OCI-LY7 (cell line): ENCODE measurements at regions not wholly inside any gene's neighbourhood (a gene's known extent, or its start where the extent isn't known, plus 50 kb on each side); places are given as distances from the start of the nearest gene placed in this dataset.

Experiments used
- BruUV-seq: library from RNA; stranded (reverse); fragments of 400-500 nt; replicated peaks from 2 replicates; lab custom pipeline; 2021; lab: Mats Ljungman, UMichigan
- CTCF ChIA-PET: fragments of 300-600 bp; sonication (Branson Sonifier 250); formaldehyde crosslinking; loops from one replicate; lab custom pipeline; 2022; ENCODE audit warnings: antibody characterized with exemption; ENCODE audit not compliant: unreplicated experiment; lab: Charles Lee
- POLR2A ChIA-PET: fragments of 300-600 bp; sonication (Branson Sonifier 250); formaldehyde crosslinking; loops from one replicate; lab custom pipeline; 2022; ENCODE audit warnings: antibody characterized with exemption; lab: Charles Lee
- DNase-seq: peaks from one replicate; pipeline ENCODE4 v3.0.0-alpha.2; 2015; ENCODE audit warnings: low spot score
- H2AFZ ChIP-seq: fragments of 200-600 bp; sonication (generic), shearing (Covaris generic); 2 replicates; pipeline ENCODE4 v1.6.1; 2014; ENCODE audit warnings: mild to moderate bottlenecking, antibody characterized with exemption, low read length, moderate library complexity
- H3K27ac ChIP-seq: fragments of 200-600 bp; sonication (generic); 2 replicates; pipeline ENCODE4 v1.5.1; 2014; ENCODE audit warnings: mixed run types, low read depth, mild to moderate bottlenecking, moderate library complexity, low read length, inconsistent platforms; ENCODE audit not compliant: poor library complexity, severe bottlenecking
- H3K36me3 ChIP-seq: fragments of 200-600 bp; sonication (generic); 2 replicates; pipeline ENCODE4 v1.6.1; 2014; ENCODE audit warnings: mild to moderate bottlenecking, antibody characterized with exemption, low read length, moderate library complexity, mixed read lengths; ENCODE audit not compliant: insufficient read depth
- H3K4me1 ChIP-seq: fragments of 200-600 bp; sonication (generic); 2 replicates; pipeline ENCODE4 v1.5.1; 2014; ENCODE audit warnings: mild to moderate bottlenecking, low read length; ENCODE audit not compliant: insufficient read depth, poor library complexity, severe bottlenecking
- H3K4me2 ChIP-seq: fragments of 200-600 bp; sonication (generic); 2 replicates; pipeline ENCODE4 v1.6.1; 2014; ENCODE audit warnings: mild to moderate bottlenecking, low read length
- H3K4me3 ChIP-seq: fragments of 200-600 bp; sonication (generic); 2 replicates; pipeline ENCODE4 v1.5.1; 2014; ENCODE audit warnings: mild to moderate bottlenecking, low read depth, low read length; ENCODE audit not compliant: poor library complexity, severe bottlenecking
- H3K79me2 ChIP-seq: fragments of 200-600 bp; sonication (generic); 2 replicates; pipeline ENCODE4 v1.6.1; 2016; ENCODE audit warnings: low read depth, mild to moderate bottlenecking, low read length, moderate library complexity, mixed read lengths; ENCODE audit not compliant: insufficient read depth
- H3K9me2 ChIP-seq: fragments of 200-600 bp; sonication (generic); 2 replicates; pipeline ENCODE4 v1.6.1; 2016; ENCODE audit warnings: mild to moderate bottlenecking, low read length, mixed read lengths; ENCODE audit not compliant: insufficient read depth
- H3K9me3 ChIP-seq: fragments of 200-600 bp; sonication (generic); 2 replicates; pipeline ENCODE4 v1.6.1; 2014; ENCODE audit warnings: mild to moderate bottlenecking, mixed run types, low read length, mixed read lengths
- H4K20me1 ChIP-seq: fragments of 200-600 bp; sonication (generic); 2 replicates; pipeline ENCODE4 v1.6.1; 2014; ENCODE audit warnings: mild to moderate bottlenecking, antibody characterized with exemption, low read length, moderate library complexity, mixed read lengths; ENCODE audit not compliant: insufficient read depth
- EZH2phosphoT487 ChIP-seq: fragments of 200-600 bp; sonication (generic); IDR thresholded peaks from 2 replicates; pipeline ENCODE4 v1.6.1; 2018; ENCODE audit warnings: low read depth, borderline replicate concordance, mild to moderate bottlenecking, mixed run types, antibody characterized with exemption, low read length, moderate library complexity, mixed read lengths
- intact Hi-C: fragments of 100-400 bp; cut with micrococcal nuclease; formaldehyde crosslinking; loops from one replicate; pipeline ENCODE4 v1.10.0; 2022; ENCODE audit not compliant: unreplicated experiment
- TF ChIP-seq, protein P1 (sequence below): fragments of 200-600 bp; sonication (generic); conservative IDR thresholded peaks from 2 replicates; pipeline ENCODE4 v1.5.1; 2014; ENCODE audit warnings: mild to moderate bottlenecking, antibody characterized with exemption, low read length, moderate library complexity, mixed read lengths

DNA sequence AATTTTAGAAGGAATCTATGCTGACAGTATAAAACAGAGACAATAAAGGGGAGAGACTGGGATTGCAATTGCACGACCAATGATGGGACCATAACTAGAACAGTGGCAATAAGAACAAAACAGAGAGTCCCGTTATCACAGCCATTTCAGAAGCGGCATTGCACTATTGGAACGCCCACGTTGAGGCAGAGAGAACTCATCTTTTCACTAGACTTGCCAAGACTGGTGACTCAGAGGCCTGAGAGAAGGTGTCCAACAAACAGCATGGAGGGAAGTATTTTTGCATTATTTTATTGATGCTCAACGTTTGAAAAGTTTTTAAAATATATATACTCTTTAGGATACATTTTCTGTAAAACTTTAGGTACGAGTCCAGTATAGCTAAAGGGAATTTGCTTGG lies 737.7 kb downstream of the TLE1 start:
- no TSS peak for BruUV-seq
- intact Hi-C loops = no loop called here
- no peak for TF ChIP-seq EZH2phosphoT487
- TF ChIP-seq, protein P1, sequence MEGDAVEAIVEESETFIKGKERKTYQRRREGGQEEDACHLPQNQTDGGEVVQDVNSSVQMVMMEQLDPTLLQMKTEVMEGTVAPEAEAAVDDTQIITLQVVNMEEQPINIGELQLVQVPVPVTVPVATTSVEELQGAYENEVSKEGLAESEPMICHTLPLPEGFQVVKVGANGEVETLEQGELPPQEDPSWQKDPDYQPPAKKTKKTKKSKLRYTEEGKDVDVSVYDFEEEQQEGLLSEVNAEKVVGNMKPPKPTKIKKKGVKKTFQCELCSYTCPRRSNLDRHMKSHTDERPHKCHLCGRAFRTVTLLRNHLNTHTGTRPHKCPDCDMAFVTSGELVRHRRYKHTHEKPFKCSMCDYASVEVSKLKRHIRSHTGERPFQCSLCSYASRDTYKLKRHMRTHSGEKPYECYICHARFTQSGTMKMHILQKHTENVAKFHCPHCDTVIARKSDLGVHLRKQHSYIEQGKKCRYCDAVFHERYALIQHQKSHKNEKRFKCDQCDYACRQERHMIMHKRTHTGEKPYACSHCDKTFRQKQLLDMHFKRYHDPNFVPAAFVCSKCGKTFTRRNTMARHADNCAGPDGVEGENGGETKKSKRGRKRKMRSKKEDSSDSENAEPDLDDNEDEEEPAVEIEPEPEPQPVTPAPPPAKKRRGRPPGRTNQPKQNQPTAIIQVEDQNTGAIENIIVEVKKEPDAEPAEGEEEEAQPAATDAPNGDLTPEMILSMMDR = no peak
- H3K36me3 ChIP-seq = no peaks in the 10 kb centered on the region
- no peak overlapping the region for H3K27ac ChIP-seq
- no peaks in the 10 kb centered on the region for H3K4me1 ChIP-seq
- no peak overlapping the region for H3K4me2 ChIP-seq
- POLR2A ChIA-PET = no interaction called here
- H4K20me1 ChIP-seq = no peaks in the 10 kb centered on the region
- no peak for DNase-seq
- CTCF ChIA-PET = no interaction called here
- H3K79me2 ChIP-seq = no peaks in the 10 kb centered on the region
- H2AFZ ChIP-seq = no peak overlapping the region
- no peaks in the 10 kb centered on the region for H3K9me2 ChIP-seq
- no peaks in the 10 kb centered on the region for H3K9me3 ChIP-seq
- H3K4me3 ChIP-seq = no peak overlapping the region

DNA sequence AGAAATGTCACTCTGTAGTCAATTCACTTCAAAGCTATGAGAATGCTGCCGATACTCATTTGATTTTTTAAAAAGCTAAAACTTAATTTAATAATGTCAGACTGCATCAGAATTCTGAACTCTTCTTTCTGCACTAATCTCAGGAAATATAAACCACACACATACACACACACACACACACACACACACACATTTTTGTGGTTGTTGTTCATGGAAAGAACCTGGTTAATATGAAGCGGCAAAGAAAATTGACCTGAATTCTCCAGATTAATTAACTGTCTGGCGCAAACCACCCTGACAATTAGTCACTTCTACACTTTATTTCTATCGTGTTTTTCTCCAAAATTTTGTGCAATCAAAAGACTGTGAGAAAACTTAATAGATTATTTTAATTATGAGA lies 740.5 kb downstream of the TLE1 start:
- H3K27ac ChIP-seq = no peak overlapping the region
- no TSS peak for BruUV-seq
- TF ChIP-seq, protein P1 = no peak
- no peak for TF ChIP-seq EZH2phosphoT487
- DNase-seq = no peak
- H3K79me2 ChIP-seq = no peaks in the 10 kb centered on the region
- intact Hi-C loops = no loop called here
- no peak overlapping the region for H3K4me2 ChIP-seq
- H3K9me3 ChIP-seq = no peaks in the 10 kb centered on the region
- ChIA-PET CTCF (no interaction called here), POLR2A (interaction anchor here (0.8 kb wide), 1 partner anchor 110 kb away, joined by 3 read pairs; no protein-coding TSS in a partner anchor)
- H3K4me1 ChIP-seq = no peaks in the 10 kb centered on the region
- no peaks in the 10 kb centered on the region for H3K36me3 ChIP-seq
- no peak overlapping the region for H2AFZ ChIP-seq
- no peaks in the 10 kb centered on the region for H3K9me2 ChIP-seq
- no peak overlapping the region for H3K4me3 ChIP-seq
- H4K20me1 ChIP-seq = no peaks in the 10 kb centered on the region

DNA sequence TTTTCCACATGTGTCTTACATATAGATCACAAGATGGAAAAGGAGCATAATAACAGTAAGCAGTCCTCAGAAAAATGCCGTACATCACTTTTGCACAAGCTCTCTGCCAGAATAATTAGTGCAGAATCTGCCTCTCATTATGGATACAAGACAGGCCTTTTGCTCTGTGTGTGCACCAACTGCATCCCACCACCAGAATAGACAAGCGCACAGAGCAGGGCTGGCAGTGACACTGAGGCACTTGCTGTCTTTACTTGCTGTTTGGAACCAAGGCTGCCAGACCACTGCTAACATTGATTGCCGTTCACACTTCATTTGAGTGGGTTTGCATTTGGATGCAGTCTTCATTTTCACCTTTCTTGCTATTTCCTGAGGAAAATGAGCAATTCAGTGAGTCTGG lies 741.3 kb downstream of the TLE1 start:
- ChIA-PET POLR2A (no interaction called here), CTCF (no interaction called here)
- H4K20me1 ChIP-seq = no peaks in the 10 kb centered on the region
- intact Hi-C loops = no loop called here
- no peak overlapping the region for H3K4me3 ChIP-seq
- H3K4me2 ChIP-seq = no peak overlapping the region
- no peak overlapping the region for H3K27ac ChIP-seq
- no peak for TF ChIP-seq EZH2phosphoT487
- TF ChIP-seq, protein P1 = no peak
- no peak for DNase-seq
- H2AFZ ChIP-seq = no peak overlapping the region
- no peaks in the 10 kb centered on the region for H3K36me3 ChIP-seq
- no TSS peak for BruUV-seq
- H3K79me2 ChIP-seq = no peaks in the 10 kb centered on the region
- H3K9me2 ChIP-seq = no peaks in the 10 kb centered on the region
- no peaks in the 10 kb centered on the region for H3K9me3 ChIP-seq
- H3K4me1 ChIP-seq = no peaks in the 10 kb centered on the region
